Heart left ventricle (tissue), 16 donors: ENCODE measurements at regions not wholly inside any gene's neighbourhood (a gene's known extent, or its start where the extent isn't known, plus 50 kb on each side); places are given as distances from the start of the nearest gene placed in this dataset.

Source experiments
- ATAC-seq, 4 donors: fragments of 200-7000 bp; cut with Tn5 transposase; one replicate each; pipeline ENCODE4 v1.9.1; 2020 to 2022; ENCODE audit warnings: moderate library complexity in 4 of 4, mild to moderate bottlenecking in 3 of 4, moderate number of reproducible peaks in 1 of 4
- DNase-seq, 5 donors: peaks; one replicate each; pipeline ENCODE4 v3.0.0-alpha.2; 2020
- H3K27ac ChIP-seq, 12 donors: fragments of 200-600 bp; sonication (generic) in 4 of 12; one replicate each; pipeline versions ENCODE4 v1.5.0 to v1.8.0; 2016 to 2022; ENCODE audit warnings: mild to moderate bottlenecking in 2 of 12
- H3K27me3 ChIP-seq, 9 donors: fragments of 200-600 bp; sonication (generic) in 2 of 9; one replicate each; pipeline versions ENCODE4 v1.5.1 to v1.8.0; 2016 to 2022; ENCODE audit warnings: mild to moderate bottlenecking in 3 of 9
- H3K36me3 ChIP-seq, 9 donors: fragments of 200-600 bp; sonication (generic) in 2 of 9; one replicate each; pipeline versions ENCODE4 v1.5.0 to v1.8.0; 2018 to 2022; ENCODE audit warnings: mild to moderate bottlenecking in 2 of 9
- H3K4me1 ChIP-seq, 12 donors: fragments of 200-600 bp; sonication (generic) in 4 of 12; one replicate each; pipeline versions ENCODE4 v1.5.0 to v1.8.0; 2016 to 2022; ENCODE audit warnings: mild to moderate bottlenecking in 3 of 12
- H3K4me3 ChIP-seq, 12 donors: fragments of 200-600 bp; sonication (generic) in 4 of 12; one replicate each; pipeline versions ENCODE4 v1.5.0 to v1.8.0; 2017 to 2022; ENCODE audit warnings: mild to moderate bottlenecking in 9 of 12, moderate library complexity in 4 of 12
- H3K9me3 ChIP-seq, 12 donors: fragments of 200-600 bp; sonication (generic) in 4 of 12; one replicate each; pipeline versions ENCODE4 v1.5.0 to v1.8.0; 2016 to 2022; ENCODE audit warnings: mild to moderate bottlenecking in 1 of 12
- POLR2A ChIP-seq, 2 donors: fragments of 450-650 bp; IDR thresholded peaks; one replicate each; pipeline ENCODE4 v1.6.1; 2017; ENCODE audit warnings: antibody characterized with exemption in 2 of 2, mild to moderate bottlenecking in 2 of 2, moderate library complexity in 2 of 2
- WGBS, 4 donors: extraction: QIAGEN DNeasy Blood & Tissue Kit in 2 of 4; methylation state at CpG; one replicate each; pipeline versions ENCODE4 v1.1.5 to v1.1.7; 2013 to 2018; 5-methylcytosine and 5-hydroxymethylcytosine counted together
- intact Hi-C, 10 donors: fragments of 100-400 bp; cut with DNase I; formaldehyde crosslinking; loops; one replicate each; pipeline versions ENCODE4 v1.11.1 to v1.14.2; 2022
- TF ChIP-seq, protein P1 (sequence below), 12 donors: fragments of 200-600 bp; sonication (generic) in 4 of 12; IDR thresholded peaks; one replicate each; pipeline versions ENCODE4 v1.5.0 to v1.8.0; 2018 to 2022; ENCODE audit warnings: antibody characterized with exemption in 12 of 12, mild to moderate bottlenecking in 5 of 12
- donor health status: ischemic (EF 13 %, LVEDD 7.1; RV severe dilation, severe dysfunction).
- donor health status: healthy with polysubstance abuse.
- donor health status: DM: no; HTN: yes; CAD: no.
- donor health status: DM: no; HTN: no; CAD: no.
- donor health status: ischemic (EF 25% LVEDD 6.9; RV normal size, moderate dysfunction).
- donor health status: ischemic (EF 25% LVEDD 5.7; RV mildly dilated, moderate dysfunction).
- donor health status: healthy.
- donor health status: DM: yes; HTN: yes; CAD: no.
- donor health status: ischemic (EF 35%, LVEDD 5.7; RV mildly dilated, moderate dysfunction).
- donor health status: nonischemic (EF 11% LVEDD 7.7; RV severe dilation, severe dysfunction).
- donor health status: DM: yes; HTN: yes; CAD: no.
- donor health status: PGD.
- donor health status: ischemic (EF 29% LVEDD 5.4; RV normal size, mild dysfunction).
- donor health status: nonischemic (EF 23%, LVEDD 6.1; RV moderate dilation, normal function).

DNA sequence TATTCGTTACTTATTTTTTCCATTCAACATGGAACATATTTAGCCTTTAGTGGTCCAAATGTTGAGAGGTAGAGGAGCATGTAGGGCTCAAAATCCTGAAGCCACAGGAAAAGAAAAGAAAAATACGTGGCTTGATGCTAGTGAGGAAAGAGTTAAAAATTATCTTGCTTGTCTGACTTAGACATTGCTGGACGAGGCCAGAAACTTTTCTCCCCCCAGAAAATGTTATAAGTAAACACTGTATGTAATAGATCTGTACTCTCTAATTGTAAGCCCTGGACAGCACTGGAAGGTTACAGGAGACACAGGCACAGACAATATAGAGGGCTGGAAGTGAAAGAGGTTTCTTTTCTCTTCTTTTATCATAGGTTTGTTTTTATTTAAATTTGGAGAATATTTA is 165.6 kb downstream of the ZFP64 start:
- 48 to 56% (median 52%) methylated on average over 3 of the region's 3 CpGs for WGBS, 4 donors
- ATAC-seq (no peak), DNase-seq (no peak)
- no peaks in the 10 kb centered on the region for H3K9me3 ChIP-seq
- peaks cover 0 to under 1% (median 0%) of the 10 kb centered on the region in 12 donors for H3K4me1 ChIP-seq
- H3K4me3 ChIP-seq, result no peak overlapping the region
- H3K27ac ChIP-seq, result no peak overlapping the region
- no peaks in the 10 kb centered on the region for H3K27me3 ChIP-seq
- no peak for TF ChIP-seq POLR2A (IDR thresholded peaks at IDR 0.05)
- TF ChIP-seq, protein P1, sequence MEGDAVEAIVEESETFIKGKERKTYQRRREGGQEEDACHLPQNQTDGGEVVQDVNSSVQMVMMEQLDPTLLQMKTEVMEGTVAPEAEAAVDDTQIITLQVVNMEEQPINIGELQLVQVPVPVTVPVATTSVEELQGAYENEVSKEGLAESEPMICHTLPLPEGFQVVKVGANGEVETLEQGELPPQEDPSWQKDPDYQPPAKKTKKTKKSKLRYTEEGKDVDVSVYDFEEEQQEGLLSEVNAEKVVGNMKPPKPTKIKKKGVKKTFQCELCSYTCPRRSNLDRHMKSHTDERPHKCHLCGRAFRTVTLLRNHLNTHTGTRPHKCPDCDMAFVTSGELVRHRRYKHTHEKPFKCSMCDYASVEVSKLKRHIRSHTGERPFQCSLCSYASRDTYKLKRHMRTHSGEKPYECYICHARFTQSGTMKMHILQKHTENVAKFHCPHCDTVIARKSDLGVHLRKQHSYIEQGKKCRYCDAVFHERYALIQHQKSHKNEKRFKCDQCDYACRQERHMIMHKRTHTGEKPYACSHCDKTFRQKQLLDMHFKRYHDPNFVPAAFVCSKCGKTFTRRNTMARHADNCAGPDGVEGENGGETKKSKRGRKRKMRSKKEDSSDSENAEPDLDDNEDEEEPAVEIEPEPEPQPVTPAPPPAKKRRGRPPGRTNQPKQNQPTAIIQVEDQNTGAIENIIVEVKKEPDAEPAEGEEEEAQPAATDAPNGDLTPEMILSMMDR (IDR thresholded peaks at IDR 0.05), result no peak
- no peaks in the 10 kb centered on the region for H3K36me3 ChIP-seq
- intact Hi-C loops, result no loop called here

DNA sequence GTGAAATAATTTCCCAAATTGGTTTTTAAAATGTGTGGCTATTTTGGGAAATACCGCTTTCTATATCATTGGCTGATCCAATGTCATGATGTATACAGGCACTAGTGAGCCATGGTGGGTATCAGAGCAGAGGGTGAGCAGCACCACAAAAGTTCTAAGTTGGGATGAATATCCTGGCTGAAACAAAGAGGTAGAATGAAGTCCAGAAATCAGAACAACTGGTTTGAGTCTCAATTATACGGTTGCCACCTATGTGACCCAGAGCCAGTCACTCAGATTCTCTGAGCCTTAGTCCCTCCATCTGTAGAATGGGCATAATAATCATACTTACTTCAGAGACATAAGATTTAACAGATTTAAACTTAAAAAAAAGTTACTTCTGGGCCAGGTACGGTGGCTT is 172.3 kb downstream of the ZFP64 start:
- H3K4me3 ChIP-seq, result no peak overlapping the region
- H3K27ac ChIP-seq, result no peak overlapping the region
- DNase-seq, result no peak
- no peaks in the 10 kb centered on the region for H3K4me1 ChIP-seq
- intact Hi-C loops, result no loop called here
- H3K27me3 ChIP-seq, result no peaks in the 10 kb centered on the region
- H3K9me3 ChIP-seq, result no peaks in the 10 kb centered on the region
- TF ChIP-seq, protein P1 (IDR thresholded peaks at IDR 0.05), result no peak
- no peak for TF ChIP-seq POLR2A (IDR thresholded peaks at IDR 0.05)
- no peak for ATAC-seq
- WGBS, 4 donors, result 77 to 99% (median 95%) methylated on average over 3 of the region's 3 CpGs
- no peaks in the 10 kb centered on the region for H3K36me3 ChIP-seq

DNA sequence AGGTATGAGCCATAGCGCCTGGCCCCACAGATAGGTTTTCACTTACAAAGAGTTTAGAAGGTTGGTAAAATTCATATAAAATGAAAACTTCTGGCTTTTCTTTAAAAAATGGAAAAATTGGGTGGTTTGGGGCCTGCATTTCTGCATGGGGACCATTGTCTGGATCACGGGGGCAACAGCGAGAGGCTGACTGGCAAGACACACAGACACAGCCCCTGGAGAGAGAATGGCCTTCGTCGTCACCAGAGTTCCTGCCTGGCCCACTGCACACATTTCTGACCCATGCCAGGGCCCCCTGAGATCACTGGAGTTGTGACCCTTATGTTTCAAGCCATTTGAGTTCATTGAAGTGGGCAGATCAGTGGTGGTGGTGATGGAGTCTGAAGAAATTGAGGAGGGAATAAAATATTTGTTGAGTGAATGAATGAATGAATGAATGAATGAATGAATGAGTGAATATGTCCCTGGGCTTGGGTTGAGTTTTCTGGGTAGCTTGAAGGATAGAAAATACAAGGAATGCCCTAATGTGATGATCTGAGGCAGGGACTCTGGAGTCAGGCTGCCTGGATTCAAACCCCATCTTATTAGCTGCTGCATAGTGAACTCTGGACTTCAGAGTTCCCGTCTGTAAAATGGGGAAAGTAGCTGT is 173.8 kb downstream of the ZFP64 start:
- H3K4me3 ChIP-seq, result no peak overlapping the region
- H3K9me3 ChIP-seq, result no peaks in the 10 kb centered on the region
- H3K27me3 ChIP-seq, result no peaks in the 10 kb centered on the region
- H3K36me3 ChIP-seq, result no peaks in the 10 kb centered on the region
- intact Hi-C loops, result no loop called here
- WGBS, 4 donors, result 89 to 93% (median 92%) methylated on average over 6 of the region's 6 CpGs
- no peaks in the 10 kb centered on the region for H3K4me1 ChIP-seq
- ATAC-seq, result no peak
- no peak for DNase-seq
- H3K27ac ChIP-seq, result no peak overlapping the region
- no peak for TF ChIP-seq POLR2A (IDR thresholded peaks at IDR 0.05)
- TF ChIP-seq, protein P1 (IDR thresholded peaks at IDR 0.05), result no peak

DNA sequence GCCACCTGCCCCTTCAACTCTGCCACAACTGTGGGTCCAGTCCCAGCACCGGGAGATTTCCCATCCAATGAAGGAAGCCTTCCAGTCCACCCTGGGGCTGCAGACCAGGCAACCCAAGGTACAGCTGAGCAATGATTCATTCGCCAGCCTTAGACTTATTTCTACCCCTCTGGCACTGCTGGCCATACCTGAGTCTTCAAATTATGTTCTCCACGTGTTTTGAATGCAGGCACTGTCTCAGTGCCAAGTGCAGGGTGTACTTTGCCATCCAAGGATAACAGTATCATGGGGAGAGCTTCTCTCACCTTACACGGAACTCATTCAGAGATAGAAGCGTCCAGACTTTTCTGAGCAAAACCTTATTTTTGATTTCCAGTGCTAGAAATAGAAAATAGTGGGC is 175.6 kb downstream of the ZFP64 start:
- intact Hi-C loops, result no loop called here
- Histone ChIP-seq H3K4me1 (no peaks in the 10 kb centered on the region), H3K27me3 (no peaks in the 10 kb centered on the region), H3K36me3 (no peaks in the 10 kb centered on the region), H3K4me3 (no peak overlapping the region), H3K27ac (no peak overlapping the region), H3K9me3 (peaks cover 0 to 15% (median 1%) of the 10 kb centered on the region in 12 donors)
- TF ChIP-seq POLR2A (IDR thresholded peaks at IDR 0.05), result no peak
- TF ChIP-seq, protein P1 (IDR thresholded peaks at IDR 0.05), result no peak
- DNase-seq (no peak), ATAC-seq (no peak)
- 77 to 81% (median 79%) methylated on average over 5 of the region's 5 CpGs for WGBS, 4 donors
